H9 (cell line): ENCODE measurements at regions not wholly inside any gene's neighbourhood (a gene's known extent, or its start where the extent isn't known, plus 50 kb on each side); places are given as distances from the start of the nearest gene placed in this dataset.

Experiments used
- DNase-seq: peaks from one replicate; pipeline ENCODE4 v3.0.0-alpha.2; 2017
- H2AFZ ChIP-seq: one replicate; pipeline ENCODE4 v1.6.1; 2013; ENCODE audit warnings: mild to moderate bottlenecking, low read length, control low read depth, moderate library complexity
- H2AK5ac ChIP-seq: 2 replicates; pipeline ENCODE4 v1.6.1; 2013; ENCODE audit warnings: low read length, control low read depth, mixed read lengths; ENCODE audit not compliant: insufficient read length
- H2BK120ac ChIP-seq: one replicate; pipeline ENCODE4 v1.6.1; 2013; ENCODE audit warnings: low read depth, mild to moderate bottlenecking, low read length, control low read depth, inconsistent platforms; ENCODE audit not compliant: poor library complexity, severe bottlenecking
- H2BK12ac ChIP-seq: 2 replicates; pipeline ENCODE4 v1.6.1; 2013; ENCODE audit warnings: low read length, control low read depth, mixed read lengths, low read depth; ENCODE audit not compliant: insufficient read length
- H2BK15ac ChIP-seq: 2 replicates; pipeline ENCODE4 v1.6.1; 2013; ENCODE audit warnings: low read depth, low read length, control low read depth
- H2BK20ac ChIP-seq: one replicate; pipeline ENCODE4 v1.6.1; 2013; ENCODE audit warnings: low read depth, mild to moderate bottlenecking, low read length, control low read depth, inconsistent platforms; ENCODE audit not compliant: poor library complexity, severe bottlenecking
- H2BK5ac ChIP-seq: 2 replicates; pipeline ENCODE4 v1.6.1; 2013; ENCODE audit warnings: low read length, control low read depth, mixed read lengths; ENCODE audit not compliant: insufficient read length
- H3K14ac ChIP-seq: 2 replicates; pipeline ENCODE4 v1.6.1; 2013; ENCODE audit warnings: low read length, control low read depth; ENCODE audit not compliant: insufficient read depth
- H3K18ac ChIP-seq: 2 replicates; pipeline ENCODE4 v1.6.1; 2013; ENCODE audit warnings: low read depth, mild to moderate bottlenecking, mixed read lengths, low read length, control low read depth; ENCODE audit not compliant: insufficient read length
- H3K23ac ChIP-seq: 2 replicates; pipeline ENCODE4 v1.6.1; 2013; ENCODE audit warnings: low read length, control low read depth, mixed read lengths, low read depth; ENCODE audit not compliant: insufficient read length
- H3K23me2 ChIP-seq: 2 replicates; pipeline ENCODE4 v1.6.1; 2013; ENCODE audit warnings: low read depth, mild to moderate bottlenecking, mixed read lengths, low read length, control low read depth; ENCODE audit not compliant: insufficient read length, poor library complexity, severe bottlenecking
- H3K27ac ChIP-seq: 2 replicates; pipeline ENCODE4 v1.5.1; 2013; ENCODE audit warnings: low read length, control low read depth, mixed read lengths, low read depth; ENCODE audit not compliant: insufficient read length
- H3K27me3 ChIP-seq: 2 replicates; pipeline ENCODE4 v1.6.1; 2013; ENCODE audit warnings: low read length, control low read depth, inconsistent platforms; ENCODE audit not compliant: insufficient read depth
- H3K4ac ChIP-seq: 2 replicates; pipeline ENCODE4 v1.6.1; 2013; ENCODE audit warnings: low read depth, mild to moderate bottlenecking, control low read depth, inconsistent platforms, low read length, moderate library complexity
- H3K4me1 ChIP-seq: 2 replicates; pipeline ENCODE4 v1.6.1; 2013; ENCODE audit warnings: low read length, control low read depth, inconsistent platforms; ENCODE audit not compliant: insufficient read depth
- H3K4me2 ChIP-seq: 2 replicates; pipeline ENCODE4 v1.6.1; 2013; ENCODE audit warnings: low read length, control low read depth, mixed read lengths; ENCODE audit not compliant: insufficient read length, insufficient read depth
- H3K56ac ChIP-seq: 2 replicates; pipeline ENCODE4 v1.6.1; 2013; ENCODE audit warnings: low read depth, mild to moderate bottlenecking, mixed read lengths, low read length, control low read depth; ENCODE audit not compliant: insufficient read length
- H3K79me1 ChIP-seq: 2 replicates; pipeline ENCODE4 v1.6.1; 2013; ENCODE audit warnings: low read depth, mild to moderate bottlenecking, moderate library complexity, low read length, control low read depth, inconsistent platforms; ENCODE audit not compliant: insufficient read depth, poor library complexity, severe bottlenecking
- H3K79me2 ChIP-seq: 2 replicates; pipeline ENCODE4 v1.6.1; 2013; ENCODE audit warnings: low read length, control low read depth, inconsistent platforms; ENCODE audit not compliant: insufficient read depth
- H3K9ac ChIP-seq: 2 replicates; pipeline ENCODE4 v1.6.1; 2013; ENCODE audit warnings: low read length, control low read depth, mixed read lengths; ENCODE audit not compliant: insufficient read length; ENCODE audit errors: extremely low read depth
- H3K9me3 ChIP-seq: one replicate; pipeline ENCODE4 v1.6.1; 2013; ENCODE audit warnings: low read depth, low read length, inconsistent platforms; ENCODE audit not compliant: control insufficient read depth
- H3T11ph ChIP-seq: one replicate; pipeline ENCODE4 v1.6.1; 2013; ENCODE audit warnings: mild to moderate bottlenecking, low read length, control low read depth, inconsistent platforms
- H4K20me1 ChIP-seq: one replicate; pipeline ENCODE4 v1.6.1; 2013; ENCODE audit not compliant: control insufficient read depth, insufficient read length, insufficient read depth
- H4K5ac ChIP-seq: 2 replicates; pipeline ENCODE4 v1.6.1; 2013; ENCODE audit warnings: low read depth, mild to moderate bottlenecking, mixed read lengths, low read length, control low read depth; ENCODE audit not compliant: insufficient read length
- H4K8ac ChIP-seq: replicated peaks from 2 replicates; pipeline ENCODE4 v1.6.1; 2013; ENCODE audit warnings: low read length, control low read depth, mixed read lengths, low read depth; ENCODE audit not compliant: insufficient read length
- H4K91ac ChIP-seq: 2 replicates; pipeline ENCODE4 v1.6.1; 2013; ENCODE audit warnings: low read depth, mild to moderate bottlenecking, moderate library complexity, mixed read lengths, low read length, control low read depth; ENCODE audit not compliant: insufficient read length
- H3K27ac Mint-ChIP-seq, 3 experiments: 2 replicates in 2 of 3; 3 replicates in 1 of 3; pipeline ENCODE4 v1.8.0; 2020 to 2021; ENCODE audit warnings: mixed read lengths in 3 of 3, mild to moderate bottlenecking in 1 of 3, moderate library complexity in 1 of 3
- H3K27me3 Mint-ChIP-seq: 2 replicates; pipeline ENCODE4 v1.8.0; 2021; ENCODE audit warnings: low read depth, mild to moderate bottlenecking, moderate library complexity, mixed read lengths
- H3K36me3 Mint-ChIP-seq, 3 experiments: 2 replicates in 2 of 3; 3 replicates in 1 of 3; pipeline ENCODE4 v1.8.0; 2020 to 2021; ENCODE audit warnings: low read depth in 3 of 3, mixed read lengths in 3 of 3; ENCODE audit not compliant: insufficient read depth in 1 of 3
- H3K4me1 Mint-ChIP-seq, 2 experiments: 2 replicates each; pipeline ENCODE4 v1.8.0; 2020; ENCODE audit warnings: mixed read lengths in 2 of 2
- H3K4me3 Mint-ChIP-seq, 2 experiments: 2 replicates in 1 of 2; 3 replicates in 1 of 2; pipeline ENCODE4 v1.8.0; 2020 to 2021; ENCODE audit warnings: mild to moderate bottlenecking in 2 of 2, mixed read lengths in 2 of 2, moderate library complexity in 1 of 2
- H3K9me3 Mint-ChIP-seq, 2 experiments: 2 replicates in 1 of 2; 3 replicates in 1 of 2; pipeline ENCODE4 v1.8.0; 2020; ENCODE audit warnings: mild to moderate bottlenecking in 2 of 2, mixed read lengths in 2 of 2, moderate library complexity in 1 of 2
- WGBS: extraction: QIAGEN DNeasy Blood & Tissue Kit; methylation state at CpG from one replicate; pipeline ENCODE4 v1.1.7; 2013; ENCODE audit warnings: missing lambda C conversion rate, low lambda C conversion rate, mixed read lengths; ENCODE audit not compliant: insufficient read length; ENCODE audit errors: extremely low coverage; 5-methylcytosine and 5-hydroxymethylcytosine counted together
- TF ChIP-seq, protein P1 (sequence below): fragments of 200-600 bp; sonication (generic); conservative IDR thresholded peaks from 3 replicates; pipeline ENCODE4 v1.8.0; 2021; ENCODE audit warnings: antibody characterized with exemption, mild to moderate bottlenecking

DNA sequence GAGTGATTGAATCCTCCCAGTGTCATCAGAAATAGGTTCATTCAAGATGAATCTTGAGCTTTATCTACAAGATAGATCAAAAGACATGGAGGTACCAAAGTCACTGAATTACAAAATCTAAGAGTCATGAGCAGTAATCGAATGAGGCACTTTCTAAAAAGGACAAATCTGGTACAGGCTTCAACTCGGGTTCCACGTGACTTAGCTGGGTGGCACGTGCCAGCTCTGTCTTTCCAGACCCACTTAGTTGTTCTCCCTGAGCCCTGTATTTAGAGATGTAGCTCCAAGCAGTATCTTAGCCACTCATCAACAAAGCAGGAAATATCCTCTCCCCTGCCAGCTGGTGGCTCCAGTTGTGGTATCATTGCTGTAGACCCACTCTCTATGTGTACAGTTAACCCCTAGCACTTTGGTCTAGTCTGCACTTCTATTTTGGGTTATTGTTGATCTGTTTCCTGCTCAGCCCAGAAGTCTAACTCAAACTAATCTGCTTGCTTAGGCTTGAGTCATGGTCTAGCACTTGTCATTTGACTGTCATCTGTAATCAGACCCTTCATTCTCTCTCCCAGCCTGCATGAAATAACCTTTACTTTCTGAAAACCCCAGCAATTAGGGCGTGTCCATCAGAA, 528.7 kb downstream of the ETS1 start:
- no peak overlapping the region for H2BK20ac ChIP-seq
- no peaks in the 10 kb centered on the region for H3K36me3 Mint-ChIP-seq
- no peak overlapping the region for H4K5ac ChIP-seq
- no peaks in the 10 kb centered on the region for H3K27me3 Mint-ChIP-seq
- no peak overlapping the region for H3T11ph ChIP-seq
- no peak overlapping the region for H2BK15ac ChIP-seq
- no peaks in the 10 kb centered on the region for H3K9me3 ChIP-seq
- H2AK5ac ChIP-seq, result no peak overlapping the region
- H3K14ac ChIP-seq, result no peak overlapping the region
- H3K27me3 ChIP-seq, result no peaks in the 10 kb centered on the region
- H3K4me2 ChIP-seq, result no peak overlapping the region
- H3K79me1 ChIP-seq, result no peaks in the 10 kb centered on the region
- no CpG with 5 or more reads among the region's 5 CpGs for WGBS
- H3K56ac ChIP-seq, result no peak overlapping the region
- H4K20me1 ChIP-seq, result no peaks in the 10 kb centered on the region
- DNase-seq, result no peak
- H2BK12ac ChIP-seq, result no peak overlapping the region
- no peaks in the 10 kb centered on the region for H3K4me1 Mint-ChIP-seq
- H2BK5ac ChIP-seq, result no peak overlapping the region
- H3K79me2 ChIP-seq, result no peaks in the 10 kb centered on the region
- no peak overlapping the region for H3K18ac ChIP-seq
- no peak overlapping the region for H3K27ac ChIP-seq
- H4K8ac ChIP-seq, result no peak overlapping the region
- H3K4ac ChIP-seq, result no peak overlapping the region
- H2BK120ac ChIP-seq, result no peak overlapping the region
- H3K27ac Mint-ChIP-seq, result no peak overlapping the region
- no peaks in the 10 kb centered on the region for H3K23me2 ChIP-seq
- no peak overlapping the region for H3K4me3 Mint-ChIP-seq
- no peak overlapping the region for H3K9ac ChIP-seq
- H2AFZ ChIP-seq, result no peak overlapping the region
- H4K91ac ChIP-seq, result no peak overlapping the region
- H3K9me3 Mint-ChIP-seq, result no peaks in the 10 kb centered on the region
- TF ChIP-seq, protein P1, sequence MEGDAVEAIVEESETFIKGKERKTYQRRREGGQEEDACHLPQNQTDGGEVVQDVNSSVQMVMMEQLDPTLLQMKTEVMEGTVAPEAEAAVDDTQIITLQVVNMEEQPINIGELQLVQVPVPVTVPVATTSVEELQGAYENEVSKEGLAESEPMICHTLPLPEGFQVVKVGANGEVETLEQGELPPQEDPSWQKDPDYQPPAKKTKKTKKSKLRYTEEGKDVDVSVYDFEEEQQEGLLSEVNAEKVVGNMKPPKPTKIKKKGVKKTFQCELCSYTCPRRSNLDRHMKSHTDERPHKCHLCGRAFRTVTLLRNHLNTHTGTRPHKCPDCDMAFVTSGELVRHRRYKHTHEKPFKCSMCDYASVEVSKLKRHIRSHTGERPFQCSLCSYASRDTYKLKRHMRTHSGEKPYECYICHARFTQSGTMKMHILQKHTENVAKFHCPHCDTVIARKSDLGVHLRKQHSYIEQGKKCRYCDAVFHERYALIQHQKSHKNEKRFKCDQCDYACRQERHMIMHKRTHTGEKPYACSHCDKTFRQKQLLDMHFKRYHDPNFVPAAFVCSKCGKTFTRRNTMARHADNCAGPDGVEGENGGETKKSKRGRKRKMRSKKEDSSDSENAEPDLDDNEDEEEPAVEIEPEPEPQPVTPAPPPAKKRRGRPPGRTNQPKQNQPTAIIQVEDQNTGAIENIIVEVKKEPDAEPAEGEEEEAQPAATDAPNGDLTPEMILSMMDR, result no peak
- no peaks in the 10 kb centered on the region for H3K4me1 ChIP-seq
- no peak overlapping the region for H3K23ac ChIP-seq
